NCI-H748 treated with DMSO at 0.1 percent for 48 hours (cell line): ENCODE measurements at regions not wholly inside any gene's neighbourhood (a gene's known extent, or its start where the extent isn't known, plus 50 kb on each side); places are given as distances from the start of the nearest gene placed in this dataset.
"Not testable (repeated sequence)": the region's sequence is repeated elsewhere in the genome, so short reads cannot be mapped to it uniquely, and the experiment has no call there.

Experiments
- DNase-seq: peaks from one replicate; lab custom pipeline; 2025; lab: John Stamatoyannopoulos, UW

- DNase-seq: no peak
Measured at GRCh38 chr2:124967325-124967724, 942.2 kb downstream of the CNTNAP5 start.

- DNase-seq: no peak
Measured at GRCh38 chr2:124970030-124970429, 944.9 kb downstream of the CNTNAP5 start.

- DNase-seq: no peak
Measured at GRCh38 chr2:124973396-124973795, 948.3 kb downstream of the CNTNAP5 start.

- DNase-seq: no peak
Measured at GRCh38 chr2:124975224-124975623, 950.1 kb downstream of the CNTNAP5 start.

- no peak for DNase-seq
Measured at GRCh38 chr2:124975648-124976047, 950.6 kb downstream of the CNTNAP5 start.

GRCh38 chr2:124978597-124978996 lies 953.5 kb downstream of the CNTNAP5 start:
- DNase-seq: no peak

GRCh38 chr2:124983595-124983994 lies 958.5 kb downstream of the CNTNAP5 start:
- DNase-seq: no peak

- no peak for DNase-seq
Measured at GRCh38 chr2:124985270-124985669, 960.2 kb downstream of the CNTNAP5 start.

- no peak for DNase-seq
Measured at GRCh38 chr2:124986136-124986535, 961.0 kb downstream of the CNTNAP5 start.

- DNase-seq: not testable (repeated sequence)
Measured at GRCh38 chr2:124986870-124987269, 961.8 kb downstream of the CNTNAP5 start.

- not testable (repeated sequence) for DNase-seq
Measured at GRCh38 chr2:124987436-124987835, 962.3 kb downstream of the CNTNAP5 start.

GRCh38 chr2:124988111-124988510 lies 963.0 kb downstream of the CNTNAP5 start:
- no peak for DNase-seq

- no peak for DNase-seq
Measured at GRCh38 chr2:124988794-124989193, 963.7 kb downstream of the CNTNAP5 start.

GRCh38 chr2:124993809-124994208 lies 968.7 kb downstream of the CNTNAP5 start:
- no peak for DNase-seq

GRCh38 chr2:124995185-124995912 lies 970.3 kb downstream of the CNTNAP5 start:
- no peak for DNase-seq

GRCh38 chr2:124996406-124996805 lies 971.3 kb downstream of the CNTNAP5 start:
- no peak for DNase-seq

- no peak for DNase-seq
Measured at GRCh38 chr2:124999906-125000305, 974.8 kb downstream of the CNTNAP5 start.

- no peak for DNase-seq
Measured at GRCh38 chr2:125004106-125004800, 979.2 kb downstream of the CNTNAP5 start.

GRCh38 chr2:125006676-125007075 lies 981.6 kb downstream of the CNTNAP5 start:
- DNase-seq: no peak

GRCh38 chr2:125028721-125029120 lies 1003.6 kb downstream of the CNTNAP5 start:
- not testable (repeated sequence) for DNase-seq

- no peak for DNase-seq
Measured at GRCh38 chr2:125033871-125034270, 1008.8 kb downstream of the CNTNAP5 start.

- no peak for DNase-seq
Measured at GRCh38 chr2:125037135-125037653, 1012.1 kb downstream of the CNTNAP5 start.

- no peak for DNase-seq
Measured at GRCh38 chr2:125041846-125042245, 1016.8 kb downstream of the CNTNAP5 start.
